GM21447 (cell line): ENCODE measurements at regions not wholly inside any gene's neighbourhood (a gene's known extent, or its start where the extent isn't known, plus 50 kb on each side); places are given as distances from the start of the nearest gene placed in this dataset.

Experiments used
- ATAC-seq: cut with Tn5 transposase; IDR thresholded peaks from one replicate; pipeline ENCODE4 v1.9.1; 2021; ENCODE audit not compliant: unreplicated experiment

DNA sequence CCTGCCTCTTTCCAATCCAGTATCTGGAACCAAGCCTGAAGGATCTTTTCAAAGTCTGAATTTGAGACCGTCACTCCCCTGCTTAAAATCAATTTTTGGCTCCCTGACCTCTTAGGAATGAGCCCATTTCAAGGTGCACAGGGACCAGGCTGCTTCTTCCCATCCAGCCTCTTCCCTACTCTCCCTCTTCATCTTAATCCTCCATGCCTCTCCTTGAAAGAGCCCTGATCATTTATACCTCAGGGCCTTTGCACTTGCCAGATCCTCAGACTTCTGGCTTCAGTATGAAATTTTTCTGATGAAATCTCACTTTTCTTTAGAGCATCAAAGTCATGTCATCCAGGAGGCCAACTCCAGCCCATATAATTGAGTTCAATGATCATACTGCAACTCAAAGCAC is 399.5 kb upstream of the CELF2 start:
- no peak for ATAC-seq

DNA sequence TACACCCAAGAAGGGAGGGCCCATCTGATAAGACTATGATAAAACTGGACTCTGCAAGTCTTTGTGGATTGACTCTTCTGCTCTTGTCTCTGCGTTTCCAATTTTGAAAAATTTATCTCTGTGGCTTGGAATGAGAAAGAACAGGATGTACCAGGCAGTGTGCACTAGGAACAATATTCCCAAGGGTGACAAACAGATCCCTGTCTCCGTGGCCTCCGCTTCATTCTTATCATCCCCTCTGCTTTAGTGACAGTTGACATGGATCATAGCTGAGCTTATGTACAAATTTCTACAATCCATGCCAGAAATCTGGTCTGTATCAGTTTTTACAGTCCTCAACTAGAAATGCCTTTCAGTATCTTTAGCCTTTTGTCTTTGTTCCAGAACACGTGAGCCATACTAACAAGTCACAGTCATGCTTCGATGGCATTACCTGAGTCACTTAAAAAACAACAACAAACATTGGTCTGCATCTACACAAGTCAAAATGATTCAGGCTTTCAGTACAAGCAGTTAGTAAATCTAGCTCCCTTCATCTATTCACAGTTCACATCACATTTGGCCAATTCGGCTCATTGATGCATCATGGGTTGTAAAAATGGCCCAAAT is 393.6 kb upstream of the CELF2 start:
- ATAC-seq = no peak

DNA sequence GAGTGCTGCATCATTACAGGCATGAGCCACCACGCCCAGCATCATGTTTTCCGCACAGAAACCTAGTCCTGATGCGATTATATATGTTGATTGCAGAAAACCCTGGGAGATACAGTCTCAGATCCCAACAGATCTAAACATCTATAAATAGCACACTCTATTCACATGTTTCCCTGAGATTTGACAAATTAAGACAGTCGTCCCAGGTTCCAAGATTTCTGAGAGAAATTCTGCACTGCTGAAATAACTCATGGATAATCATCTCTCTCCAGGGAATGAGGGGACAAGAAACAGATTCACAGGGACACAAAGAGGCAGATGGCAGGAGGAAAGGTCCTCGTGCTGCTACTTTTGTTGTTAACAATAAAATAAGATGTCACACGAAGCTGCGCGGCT is 393.1 kb upstream of the CELF2 start:
- ATAC-seq = no peak

DNA sequence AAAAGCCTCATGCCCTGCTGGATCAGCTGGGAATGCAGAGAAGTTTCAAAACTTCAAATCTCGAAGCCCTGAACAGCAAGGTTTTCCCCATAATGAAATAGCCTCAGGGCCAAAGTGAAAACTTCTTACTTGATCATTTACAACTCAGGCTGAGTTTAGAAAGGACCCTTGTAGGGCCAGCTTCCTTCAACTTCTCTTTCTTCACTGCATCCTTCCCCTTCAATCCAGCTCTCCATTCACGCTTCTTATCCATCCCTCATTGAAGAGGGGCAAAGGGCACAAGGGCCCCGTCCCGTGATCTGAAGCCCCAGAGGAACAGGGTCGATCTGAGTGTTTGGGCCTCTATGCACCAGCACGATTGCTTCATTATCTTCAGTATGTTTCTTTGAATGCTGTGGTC is 392.2 kb upstream of the CELF2 start:
- no peak for ATAC-seq

DNA sequence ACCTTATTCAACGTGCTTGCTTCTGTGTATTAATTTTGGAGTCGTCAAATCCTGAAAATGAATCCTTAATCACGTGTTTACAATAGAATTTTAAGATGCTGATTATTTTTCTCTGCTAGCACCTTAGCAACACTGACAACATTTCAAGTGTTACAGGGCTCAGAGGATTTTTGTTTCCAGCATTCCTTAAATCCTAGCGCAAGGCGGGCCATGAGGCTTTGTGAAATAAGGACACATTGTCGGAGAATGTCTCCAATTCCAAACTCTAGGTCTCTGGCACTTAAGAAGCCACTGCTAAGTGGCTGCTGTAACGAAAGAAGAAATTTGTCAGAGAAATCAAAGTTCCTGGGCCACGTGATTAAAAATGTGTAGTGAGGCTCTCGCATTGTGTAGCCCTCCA is 390.9 kb upstream of the CELF2 start:
- no peak for ATAC-seq

DNA sequence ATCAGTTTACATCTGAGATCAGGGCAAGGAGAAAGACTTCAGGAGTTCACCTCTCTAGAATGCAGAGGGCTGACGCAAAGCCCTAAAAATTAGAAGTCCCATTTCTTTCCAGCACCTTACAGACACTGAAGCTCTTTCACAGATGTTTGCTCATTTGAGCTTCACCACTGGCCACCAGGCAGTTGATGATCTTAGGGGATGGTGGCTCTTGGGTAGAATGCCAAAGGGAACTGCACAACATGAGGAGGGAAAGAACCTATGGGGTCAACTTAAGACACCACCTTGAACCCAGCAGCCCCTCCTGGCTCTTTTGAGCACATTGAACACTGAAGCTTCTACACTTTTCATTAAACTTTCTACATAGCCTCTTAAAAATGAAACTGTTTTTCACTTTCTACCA is 390.3 kb upstream of the CELF2 start:
- no peak for ATAC-seq

DNA sequence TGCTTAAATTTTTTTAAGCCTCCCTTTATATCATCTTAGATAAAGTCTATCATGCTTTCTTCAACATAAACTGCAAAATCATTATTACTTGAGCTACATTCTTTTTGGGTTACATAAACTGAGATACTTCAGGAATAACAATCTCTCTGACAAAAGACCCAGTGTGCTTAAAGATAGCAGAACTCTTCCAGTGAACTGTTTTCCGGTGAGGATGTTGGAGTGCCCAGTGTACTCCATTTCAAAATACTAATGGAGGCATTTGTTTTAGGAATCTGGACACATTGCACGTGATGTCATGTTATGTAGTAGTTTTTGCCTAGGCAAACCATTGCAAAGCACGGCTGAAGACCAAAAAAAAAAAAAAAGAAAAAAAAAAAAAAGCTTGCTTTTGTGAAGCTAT is 388.2 kb upstream of the CELF2 start:
- no peak for ATAC-seq

DNA sequence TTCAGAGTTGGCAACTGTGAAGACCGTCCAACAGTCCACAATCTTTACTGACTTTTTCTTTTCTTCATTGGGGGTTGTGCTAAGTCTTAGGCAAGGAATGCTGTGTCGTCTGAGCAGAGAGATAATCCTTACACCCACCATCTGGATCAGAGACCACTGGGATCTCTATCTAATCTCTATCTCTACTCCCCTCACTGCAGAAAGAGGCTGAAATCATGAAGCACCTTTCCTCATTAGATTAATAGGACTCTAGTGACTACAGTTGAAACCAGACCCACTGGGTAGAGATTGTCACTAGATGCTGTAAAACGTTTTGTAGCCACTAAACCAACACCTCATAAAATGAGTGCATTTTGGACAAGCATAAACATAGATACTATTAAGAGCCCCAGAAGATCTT is 387.4 kb upstream of the CELF2 start:
- no peak for ATAC-seq

DNA sequence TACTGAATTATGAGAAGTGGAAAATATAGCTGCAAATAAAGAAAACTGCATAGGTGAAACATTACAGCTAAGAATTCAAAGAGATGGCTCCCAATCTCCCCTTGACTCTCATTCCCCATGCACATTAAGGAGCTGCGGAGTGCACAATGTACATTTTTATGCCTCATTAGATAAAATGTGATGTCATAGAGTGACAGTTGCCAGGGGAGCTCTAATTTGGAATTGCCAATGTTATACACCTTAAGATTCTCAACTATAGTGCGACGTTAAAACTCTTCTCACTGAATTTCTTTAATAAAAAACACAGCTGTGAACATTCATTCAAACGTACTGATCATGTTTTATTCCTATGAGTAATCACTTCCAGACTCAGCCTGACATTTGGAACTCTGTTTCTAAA is 386.9 kb upstream of the CELF2 start:
- no peak for ATAC-seq

DNA sequence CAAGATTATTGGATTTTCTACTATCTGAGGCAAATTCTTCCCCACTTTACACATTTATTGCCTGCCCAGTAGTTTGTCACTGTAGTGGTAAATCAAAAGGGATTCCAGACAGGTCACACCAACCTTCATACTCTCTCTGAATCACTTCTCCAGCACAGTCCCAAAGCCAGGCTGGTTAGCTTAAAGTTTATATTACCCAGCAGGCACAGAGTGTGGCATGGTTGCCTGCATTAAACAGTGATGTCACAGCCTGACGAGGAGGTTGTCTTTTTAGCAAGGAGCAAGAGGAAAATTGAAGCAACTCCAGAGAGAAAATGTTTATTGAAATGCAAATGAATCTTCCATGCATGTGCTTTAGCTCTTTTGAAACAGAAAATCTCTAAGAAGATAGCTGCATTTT is 375.5 kb upstream of the CELF2 start:
- no peak for ATAC-seq

DNA sequence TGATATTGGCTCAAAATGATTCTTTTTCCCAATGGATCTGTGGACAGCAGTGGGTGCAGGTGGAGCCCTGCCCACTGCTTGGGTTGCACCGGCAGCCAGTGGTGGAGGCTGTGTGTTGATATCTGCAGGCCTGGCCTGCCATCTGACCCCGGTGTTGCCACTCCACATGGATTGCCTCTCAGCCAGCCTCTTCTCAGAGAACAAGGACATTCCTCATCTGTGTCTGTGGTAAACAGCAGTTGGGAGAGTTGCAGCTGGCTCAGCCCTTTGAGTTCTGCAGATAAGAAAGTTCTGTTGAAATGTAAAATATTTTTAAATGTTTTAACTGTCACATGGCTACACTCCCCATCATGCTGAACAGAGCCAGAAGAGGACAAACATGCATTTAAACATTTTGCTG is 374.9 kb upstream of the CELF2 start:
- no peak for ATAC-seq

DNA sequence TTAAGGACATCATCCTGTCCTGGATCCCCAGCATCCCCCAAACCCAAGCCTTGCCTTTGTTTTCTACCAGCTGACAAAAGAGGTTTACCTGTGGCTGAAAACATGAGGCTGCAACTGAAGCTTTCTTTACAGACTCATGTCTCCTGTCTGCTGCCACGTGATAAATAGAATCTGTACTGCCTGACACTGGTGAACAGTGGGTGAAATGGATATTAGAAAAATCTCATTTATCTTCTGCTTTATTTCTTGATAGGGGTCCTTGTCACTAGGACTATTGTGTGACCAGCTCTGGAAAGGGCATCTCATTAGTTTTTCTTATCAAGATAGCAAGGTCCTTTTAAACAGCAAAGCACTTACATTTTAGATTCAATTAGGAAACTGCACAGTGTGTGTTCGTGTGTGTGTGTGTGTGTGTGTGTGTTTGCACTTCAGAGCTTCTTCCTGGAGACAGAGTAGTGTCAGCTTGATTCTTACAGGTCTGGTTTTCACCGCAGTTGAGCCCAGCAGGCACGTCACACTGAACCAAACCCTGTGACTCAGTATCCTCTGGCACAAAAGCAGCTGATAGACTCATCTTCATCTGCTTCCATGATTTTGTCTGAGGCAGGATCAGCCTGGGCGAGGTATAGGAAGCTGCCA is 373.5 kb upstream of the CELF2 start:
- ATAC-seq = no peak

DNA sequence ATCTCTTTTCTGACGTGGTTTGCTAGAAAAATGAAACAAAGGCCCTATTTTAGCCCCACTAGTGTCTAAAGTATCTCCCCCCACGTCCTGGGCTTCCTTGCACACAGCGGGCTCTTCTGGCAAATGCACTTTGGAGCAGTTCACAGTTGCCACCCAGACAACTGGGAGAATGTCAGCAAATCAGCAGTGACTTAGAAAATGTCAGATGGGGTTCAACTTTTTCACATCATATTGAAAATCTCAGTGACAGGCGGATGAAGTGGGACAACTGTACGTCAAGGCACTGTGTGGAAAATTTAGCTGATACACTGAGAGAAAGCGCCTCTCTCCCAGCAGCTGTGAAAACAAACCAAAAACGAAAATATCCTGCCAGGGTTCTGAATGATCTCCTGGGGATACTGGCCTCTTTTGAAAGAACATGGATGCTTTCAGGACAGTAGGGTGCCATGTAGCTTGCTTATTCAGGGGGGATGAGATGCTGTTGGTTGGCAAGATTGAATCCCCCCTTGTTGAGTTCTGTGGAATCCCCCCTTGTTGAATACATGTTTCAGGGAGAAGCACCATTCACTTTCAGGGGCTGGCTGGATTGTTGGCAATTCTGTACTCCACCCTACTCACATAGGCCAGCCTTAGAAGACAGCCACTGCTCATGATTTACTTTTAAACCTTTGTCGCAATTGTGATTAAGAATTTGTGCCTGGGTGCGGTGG is 372.8 kb upstream of the CELF2 start:
- no peak for ATAC-seq

DNA sequence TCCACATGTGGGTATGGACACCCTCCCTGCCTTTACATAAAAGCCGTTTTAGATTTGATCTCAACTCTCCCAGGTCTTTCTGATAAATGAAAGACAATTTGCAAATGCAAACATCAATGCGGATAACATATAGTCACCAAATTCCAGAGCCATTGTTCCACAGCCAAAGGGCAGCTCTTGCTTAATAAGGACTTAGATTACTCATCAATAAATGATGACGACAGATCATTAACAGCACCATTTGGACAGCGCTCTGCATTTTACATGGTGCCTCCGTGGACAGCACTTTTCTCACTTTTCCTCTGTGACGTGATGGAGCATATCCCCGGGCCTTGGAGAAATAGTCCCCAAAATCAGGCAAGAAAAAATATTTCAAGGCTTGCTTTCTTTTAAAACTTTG is 370.3 kb upstream of the CELF2 start:
- ATAC-seq = no peak

DNA sequence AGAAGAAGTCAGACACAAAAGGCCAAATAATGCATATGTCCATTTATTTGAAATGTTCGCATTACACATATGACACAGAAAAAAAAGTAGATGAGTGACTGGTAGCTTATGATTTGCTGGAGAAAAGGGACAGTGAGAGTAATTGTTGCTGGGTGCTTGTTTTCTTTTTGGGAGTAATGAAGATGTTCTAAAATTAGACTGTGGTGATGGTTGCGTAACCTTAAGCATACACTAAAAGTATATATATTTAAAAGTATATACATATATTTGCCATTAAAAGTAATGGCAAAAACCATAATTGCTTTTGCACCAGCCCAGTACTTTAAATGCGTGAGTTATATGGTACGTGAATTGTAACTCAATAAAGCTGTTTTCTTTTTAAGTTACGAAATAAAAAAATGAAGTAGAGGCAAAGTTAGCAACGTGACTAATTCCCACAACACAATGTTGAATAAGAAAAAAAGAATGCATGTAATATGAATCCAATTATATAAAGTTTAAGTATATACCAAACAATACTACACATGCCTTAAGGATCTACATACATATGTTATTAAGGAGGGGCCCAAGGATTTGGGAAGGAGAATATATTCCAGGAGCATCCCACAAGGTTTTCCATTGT is 360.4 kb upstream of the CELF2 start:
- ATAC-seq = no peak

DNA sequence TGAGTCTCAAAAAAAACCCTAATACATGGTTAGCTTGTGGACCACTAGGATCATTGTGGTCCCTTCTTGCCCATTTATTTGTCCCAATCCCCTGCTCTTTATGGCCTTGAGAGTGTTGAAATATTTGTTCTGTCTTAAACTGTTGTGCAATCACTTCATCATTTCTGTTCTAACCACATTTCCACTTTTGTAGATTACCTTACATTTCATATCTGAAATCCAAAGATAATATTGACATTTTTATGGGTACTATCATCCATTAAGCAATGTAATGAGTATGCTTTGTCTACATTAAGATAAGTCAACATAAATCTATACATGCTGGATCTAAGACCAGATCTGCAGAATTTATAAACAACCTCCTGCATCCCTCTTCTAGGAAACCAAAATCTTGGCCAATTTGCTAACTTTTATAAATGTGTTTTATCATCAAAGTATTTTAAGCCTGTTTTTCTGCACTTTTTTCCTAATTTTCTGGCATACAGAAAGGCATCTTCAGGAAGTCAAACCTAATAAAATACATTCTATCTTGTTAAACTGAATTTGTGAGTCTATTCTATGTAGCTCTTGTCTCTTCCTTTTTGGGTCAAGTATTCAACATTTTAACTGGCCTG is 359.4 kb upstream of the CELF2 start:
- ATAC-seq = no peak

DNA sequence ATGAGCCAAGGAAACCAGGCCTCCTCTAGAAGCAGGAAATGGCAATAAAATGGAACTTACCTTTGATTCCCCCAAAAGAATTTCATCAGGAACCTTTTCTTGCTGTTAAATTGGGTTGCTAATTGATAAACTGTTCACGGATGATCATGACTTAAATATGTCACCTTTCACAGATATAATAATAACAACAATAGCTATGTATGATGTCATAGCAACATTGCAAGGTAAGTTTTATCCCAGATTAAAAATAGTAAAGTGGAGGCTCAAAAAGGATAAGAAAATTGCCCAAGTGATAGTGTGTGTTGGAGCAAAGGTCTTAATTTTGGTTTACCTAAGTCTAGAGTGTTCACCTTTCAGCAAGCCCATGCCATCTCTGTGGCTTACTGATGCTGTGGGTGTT is 357.6 kb upstream of the CELF2 start:
- no peak for ATAC-seq

DNA sequence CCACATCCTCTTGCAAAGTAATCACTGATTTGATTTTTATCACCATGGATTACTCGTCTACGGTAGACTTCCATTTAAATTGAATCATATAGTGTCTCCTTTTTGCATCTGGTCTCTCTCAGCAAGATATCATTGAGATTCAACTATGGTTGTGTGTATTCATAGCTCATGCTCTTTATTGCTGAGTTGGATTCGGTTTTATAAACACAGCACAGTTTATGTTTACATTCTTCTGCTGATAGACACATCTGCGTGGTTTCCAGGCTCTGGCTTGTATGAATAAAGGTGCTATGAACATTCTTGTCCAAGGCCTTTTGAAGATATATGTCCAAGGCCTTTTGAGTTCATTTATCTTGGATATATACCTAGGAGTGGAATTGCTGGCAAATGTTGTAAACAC is 356.5 kb upstream of the CELF2 start:
- no peak for ATAC-seq

DNA sequence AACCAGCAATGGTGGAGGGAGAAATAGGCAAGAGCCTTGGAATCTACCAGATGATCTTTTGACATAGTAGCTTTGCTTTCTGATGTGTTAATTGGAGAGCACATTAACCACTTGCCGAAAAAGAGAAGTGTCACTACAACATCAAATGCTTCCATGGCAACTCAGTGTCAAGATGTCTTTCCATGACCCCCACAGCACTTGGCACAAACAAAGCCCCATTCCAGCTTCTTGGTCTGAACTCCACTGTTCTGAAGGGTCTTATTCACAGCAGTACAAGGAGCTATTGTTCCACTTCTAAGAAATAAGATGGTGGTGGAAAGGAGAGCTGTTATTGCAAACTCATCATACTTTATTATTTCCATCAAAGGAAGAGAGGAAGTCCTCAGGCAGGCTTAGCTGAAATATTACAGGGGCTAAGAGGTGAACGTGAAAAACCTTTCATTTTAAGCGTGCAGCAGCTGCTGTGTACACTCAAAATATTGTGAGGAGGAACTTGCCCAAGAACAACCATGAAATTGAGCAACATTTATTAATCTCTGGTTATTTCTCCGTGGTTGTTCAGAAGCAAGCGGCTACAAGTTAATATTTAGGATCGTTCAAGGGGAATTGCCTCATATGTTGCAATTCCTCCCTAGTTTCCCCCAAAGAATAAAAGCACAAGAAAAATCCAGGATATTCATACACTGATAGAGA is 354.8 kb upstream of the CELF2 start:
- ATAC-seq = no peak

DNA sequence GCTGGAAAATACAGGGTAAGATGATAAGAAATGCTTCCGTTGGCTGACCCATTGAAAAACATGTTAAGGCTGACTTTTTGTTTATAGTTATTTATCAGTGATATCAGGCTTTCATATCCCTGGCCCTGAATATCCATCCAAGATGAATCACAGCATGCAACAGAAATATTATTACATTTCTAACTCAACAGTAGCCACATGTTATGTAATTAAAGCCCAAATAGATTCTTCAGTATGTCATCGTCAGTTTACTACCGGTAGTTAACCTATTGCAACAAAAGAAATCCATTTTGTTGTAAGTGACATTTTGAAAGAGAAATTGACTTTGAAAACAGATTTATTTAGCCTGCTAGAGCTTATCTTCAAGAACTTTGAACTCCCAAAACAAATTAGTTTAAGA is 354.1 kb upstream of the CELF2 start:
- no peak for ATAC-seq

DNA sequence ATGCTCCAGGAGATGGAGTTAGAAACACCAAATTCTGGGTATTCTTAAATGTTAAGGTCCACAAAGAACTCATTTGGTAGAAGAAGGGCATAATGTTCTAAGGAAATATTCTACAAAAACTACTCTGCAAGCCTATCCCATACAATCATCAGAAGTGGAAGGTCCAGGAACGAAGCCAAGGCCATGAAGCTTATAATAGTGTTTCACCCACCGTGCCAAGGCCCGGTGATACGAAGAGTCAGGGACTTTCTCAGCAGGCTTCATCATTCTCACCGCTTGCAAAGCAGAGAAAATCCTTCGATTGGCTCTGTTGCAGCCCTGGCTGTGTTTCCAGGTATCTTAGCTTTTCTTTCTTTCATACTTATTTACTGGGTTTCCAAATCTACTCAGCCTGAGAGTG is 351.9 kb upstream of the CELF2 start:
- no peak for ATAC-seq
